Suprapubic skin (tissue), 4 donors: ENCODE measurements at regions not wholly inside any gene's neighbourhood (a gene's known extent, or its start where the extent isn't known, plus 50 kb on each side); places are given as distances from the start of the nearest gene placed in this dataset.

ENCODE experiments used
- DNase-seq, 2 donors: peaks; one replicate each; pipeline ENCODE4 v3.0.0-alpha.2; 2019; ENCODE audit warnings: low spot score in 2 of 2
- H3K27ac ChIP-seq: fragments of 200-600 bp; sonication (generic); one replicate; pipeline ENCODE4 v1.5.1; 2019
- H3K27me3 ChIP-seq: fragments of 200-600 bp; sonication (generic); one replicate; pipeline ENCODE4 v1.5.1; 2019
- H3K36me3 ChIP-seq: fragments of 200-600 bp; sonication (generic); one replicate; pipeline ENCODE4 v1.5.1; 2019
- H3K4me1 ChIP-seq: fragments of 200-600 bp; sonication (generic); one replicate; pipeline ENCODE4 v1.5.1; 2019
- H3K4me3 ChIP-seq: fragments of 200-600 bp; sonication (generic); one replicate; pipeline ENCODE4 v1.5.1; 2019; ENCODE audit warnings: mild to moderate bottlenecking
- H3K9me3 ChIP-seq: fragments of 200-600 bp; sonication (generic); one replicate; pipeline ENCODE4 v1.5.1; 2019
- CTCF ChIP-seq, 2 donors: fragments of 200-600 bp in 1 of 2; fragments of 450-650 bp in 1 of 2; sonication (generic) in 1 of 2; IDR thresholded peaks; one replicate each; pipeline ENCODE4 v1.5.1; 2016 to 2019; ENCODE audit warnings: antibody characterized with exemption in 2 of 2, mild to moderate bottlenecking in 1 of 2, moderate library complexity in 1 of 2
- EP300 ChIP-seq: sonication (generic); formaldehyde crosslinking; IDR thresholded peaks from one replicate; pipeline ENCODE4 v1.6.1; 2017; ENCODE audit warnings: antibody characterized with exemption
- POLR2A ChIP-seq, 2 donors: fragments of 450-650 bp; IDR thresholded peaks; one replicate each; pipeline ENCODE4 v1.6.1; 2017; ENCODE audit warnings: antibody characterized with exemption in 2 of 2, mild to moderate bottlenecking in 2 of 2, moderate library complexity in 2 of 2
- POLR2AphosphoS5 ChIP-seq, 3 donors: sonication (generic); formaldehyde crosslinking; IDR thresholded peaks; one replicate each; pipeline ENCODE4 v1.6.1; 2017; ENCODE audit warnings: antibody characterized with exemption in 3 of 3
- WGBS: methylation state at CpG from one replicate; pipeline ENCODE4 v1.1.5; 2018; 5-methylcytosine and 5-hydroxymethylcytosine counted together

- no peak for TF ChIP-seq POLR2AphosphoS5 (IDR thresholded peaks at IDR 0.05)
- TF ChIP-seq POLR2A (IDR thresholded peaks at IDR 0.05), result no peak
- no peak for TF ChIP-seq CTCF (IDR thresholded peaks at IDR 0.05)
- no peak for TF ChIP-seq EP300
- no peaks in the 10 kb centered on the region for H3K9me3 ChIP-seq
- 84% methylated on average over 8 of the region's 8 CpGs for WGBS
- no peaks in the 10 kb centered on the region for H3K27me3 ChIP-seq
- no peaks in the 10 kb centered on the region for H3K36me3 ChIP-seq
- DNase-seq, result no peak
- H3K4me1 ChIP-seq, result no peaks in the 10 kb centered on the region
- H3K4me3 ChIP-seq, result no peak overlapping the region
- H3K27ac ChIP-seq, result no peak overlapping the region
Observed at GRCh38 chr12:102730996-102731395, 186.0 kb downstream of the PAH start.

GRCh38 chr12:102728506-102729242 is 188.4 kb downstream of the PAH start:
- TF ChIP-seq EP300 (no peak), POLR2A (IDR thresholded peaks at IDR 0.05) (no peak), CTCF (IDR thresholded peaks at IDR 0.05) (no peak), POLR2AphosphoS5 (IDR thresholded peaks at IDR 0.05) (no peak)
- Histone ChIP-seq H3K36me3 (no peaks in the 10 kb centered on the region), H3K27ac (no peak overlapping the region), H3K27me3 (no peaks in the 10 kb centered on the region), H3K4me1 (no peaks in the 10 kb centered on the region), H3K4me3 (no peak overlapping the region), H3K9me3 (no peaks in the 10 kb centered on the region)
- DNase-seq, result no peak
- 71% methylated on average over 5 of the region's 5 CpGs for WGBS

GRCh38 chr12:102726686-102727085 is 190.4 kb downstream of the PAH start:
- Histone ChIP-seq H3K4me1 (no peaks in the 10 kb centered on the region), H3K36me3 (no peaks in the 10 kb centered on the region), H3K9me3 (no peaks in the 10 kb centered on the region), H3K4me3 (no peak overlapping the region), H3K27ac (no peak overlapping the region), H3K27me3 (no peaks in the 10 kb centered on the region)
- DNase-seq, result no peak
- TF ChIP-seq EP300 (no peak), POLR2AphosphoS5 (IDR thresholded peaks at IDR 0.05) (no peak), CTCF (IDR thresholded peaks at IDR 0.05) (no peak), POLR2A (IDR thresholded peaks at IDR 0.05) (no peak)
- WGBS, result 71% methylated on average over 4 of the region's 4 CpGs

GRCh38 chr12:102722147-102722546 is 194.9 kb downstream of the PAH start:
- no peaks in the 10 kb centered on the region for H3K36me3 ChIP-seq
- H3K4me1 ChIP-seq, result no peaks in the 10 kb centered on the region
- H3K4me3 ChIP-seq, result no peak overlapping the region
- H3K27me3 ChIP-seq, result no peaks in the 10 kb centered on the region
- WGBS, result 82% methylated on average over 2 of the region's 2 CpGs
- TF ChIP-seq CTCF (IDR thresholded peaks at IDR 0.05), result no peak
- TF ChIP-seq POLR2A (IDR thresholded peaks at IDR 0.05), result no peak
- TF ChIP-seq EP300, result no peak
- no peak for TF ChIP-seq POLR2AphosphoS5 (IDR thresholded peaks at IDR 0.05)
- no peaks in the 10 kb centered on the region for H3K9me3 ChIP-seq
- DNase-seq, result no peak
- no peak overlapping the region for H3K27ac ChIP-seq

GRCh38 chr12:102708108-102708507 is 208.9 kb downstream of the PAH start:
- 66% methylated on average over 3 of the region's 3 CpGs for WGBS
- TF ChIP-seq POLR2AphosphoS5 (IDR thresholded peaks at IDR 0.05) (no peak), CTCF (IDR thresholded peaks at IDR 0.05) (no peak), POLR2A (IDR thresholded peaks at IDR 0.05) (no peak), EP300 (no peak)
- Histone ChIP-seq H3K36me3 (no peaks in the 10 kb centered on the region), H3K4me3 (no peak overlapping the region), H3K9me3 (no peaks in the 10 kb centered on the region), H3K27me3 (no peaks in the 10 kb centered on the region), H3K27ac (no peak overlapping the region), H3K4me1 (no peaks in the 10 kb centered on the region)
- DNase-seq, result no peak
